H9 (cell line): ENCODE measurements at regions not wholly inside any gene's neighbourhood (a gene's known extent, or its start where the extent isn't known, plus 50 kb on each side); places are given as distances from the start of the nearest gene placed in this dataset.

Experiments used
- DNase-seq: peaks from one replicate; pipeline ENCODE4 v3.0.0-alpha.2; 2017
- H2AFZ ChIP-seq: one replicate; pipeline ENCODE4 v1.6.1; 2013; ENCODE audit warnings: mild to moderate bottlenecking, low read length, control low read depth, moderate library complexity
- H2AK5ac ChIP-seq: 2 replicates; pipeline ENCODE4 v1.6.1; 2013; ENCODE audit warnings: low read length, control low read depth, mixed read lengths; ENCODE audit not compliant: insufficient read length
- H2BK120ac ChIP-seq: one replicate; pipeline ENCODE4 v1.6.1; 2013; ENCODE audit warnings: low read depth, mild to moderate bottlenecking, low read length, control low read depth, inconsistent platforms; ENCODE audit not compliant: poor library complexity, severe bottlenecking
- H2BK12ac ChIP-seq: 2 replicates; pipeline ENCODE4 v1.6.1; 2013; ENCODE audit warnings: low read length, control low read depth, mixed read lengths, low read depth; ENCODE audit not compliant: insufficient read length
- H2BK15ac ChIP-seq: 2 replicates; pipeline ENCODE4 v1.6.1; 2013; ENCODE audit warnings: low read depth, low read length, control low read depth
- H2BK20ac ChIP-seq: one replicate; pipeline ENCODE4 v1.6.1; 2013; ENCODE audit warnings: low read depth, mild to moderate bottlenecking, low read length, control low read depth, inconsistent platforms; ENCODE audit not compliant: poor library complexity, severe bottlenecking
- H2BK5ac ChIP-seq: 2 replicates; pipeline ENCODE4 v1.6.1; 2013; ENCODE audit warnings: low read length, control low read depth, mixed read lengths; ENCODE audit not compliant: insufficient read length
- H3K14ac ChIP-seq: 2 replicates; pipeline ENCODE4 v1.6.1; 2013; ENCODE audit warnings: low read length, control low read depth; ENCODE audit not compliant: insufficient read depth
- H3K18ac ChIP-seq: 2 replicates; pipeline ENCODE4 v1.6.1; 2013; ENCODE audit warnings: low read depth, mild to moderate bottlenecking, mixed read lengths, low read length, control low read depth; ENCODE audit not compliant: insufficient read length
- H3K23ac ChIP-seq: 2 replicates; pipeline ENCODE4 v1.6.1; 2013; ENCODE audit warnings: low read length, control low read depth, mixed read lengths, low read depth; ENCODE audit not compliant: insufficient read length
- H3K23me2 ChIP-seq: 2 replicates; pipeline ENCODE4 v1.6.1; 2013; ENCODE audit warnings: low read depth, mild to moderate bottlenecking, mixed read lengths, low read length, control low read depth; ENCODE audit not compliant: insufficient read length, poor library complexity, severe bottlenecking
- H3K27ac ChIP-seq: 2 replicates; pipeline ENCODE4 v1.5.1; 2013; ENCODE audit warnings: low read length, control low read depth, mixed read lengths, low read depth; ENCODE audit not compliant: insufficient read length
- H3K27me3 ChIP-seq: 2 replicates; pipeline ENCODE4 v1.6.1; 2013; ENCODE audit warnings: low read length, control low read depth, inconsistent platforms; ENCODE audit not compliant: insufficient read depth
- H3K4ac ChIP-seq: 2 replicates; pipeline ENCODE4 v1.6.1; 2013; ENCODE audit warnings: low read depth, mild to moderate bottlenecking, control low read depth, inconsistent platforms, low read length, moderate library complexity
- H3K4me1 ChIP-seq: 2 replicates; pipeline ENCODE4 v1.6.1; 2013; ENCODE audit warnings: low read length, control low read depth, inconsistent platforms; ENCODE audit not compliant: insufficient read depth
- H3K4me2 ChIP-seq: 2 replicates; pipeline ENCODE4 v1.6.1; 2013; ENCODE audit warnings: low read length, control low read depth, mixed read lengths; ENCODE audit not compliant: insufficient read length, insufficient read depth
- H3K56ac ChIP-seq: 2 replicates; pipeline ENCODE4 v1.6.1; 2013; ENCODE audit warnings: low read depth, mild to moderate bottlenecking, mixed read lengths, low read length, control low read depth; ENCODE audit not compliant: insufficient read length
- H3K79me1 ChIP-seq: 2 replicates; pipeline ENCODE4 v1.6.1; 2013; ENCODE audit warnings: low read depth, mild to moderate bottlenecking, moderate library complexity, low read length, control low read depth, inconsistent platforms; ENCODE audit not compliant: insufficient read depth, poor library complexity, severe bottlenecking
- H3K79me2 ChIP-seq: 2 replicates; pipeline ENCODE4 v1.6.1; 2013; ENCODE audit warnings: low read length, control low read depth, inconsistent platforms; ENCODE audit not compliant: insufficient read depth
- H3K9ac ChIP-seq: 2 replicates; pipeline ENCODE4 v1.6.1; 2013; ENCODE audit warnings: low read length, control low read depth, mixed read lengths; ENCODE audit not compliant: insufficient read length; ENCODE audit errors: extremely low read depth
- H3K9me3 ChIP-seq: one replicate; pipeline ENCODE4 v1.6.1; 2013; ENCODE audit warnings: low read depth, low read length, inconsistent platforms; ENCODE audit not compliant: control insufficient read depth
- H3T11ph ChIP-seq: one replicate; pipeline ENCODE4 v1.6.1; 2013; ENCODE audit warnings: mild to moderate bottlenecking, low read length, control low read depth, inconsistent platforms
- H4K20me1 ChIP-seq: one replicate; pipeline ENCODE4 v1.6.1; 2013; ENCODE audit not compliant: control insufficient read depth, insufficient read length, insufficient read depth
- H4K5ac ChIP-seq: 2 replicates; pipeline ENCODE4 v1.6.1; 2013; ENCODE audit warnings: low read depth, mild to moderate bottlenecking, mixed read lengths, low read length, control low read depth; ENCODE audit not compliant: insufficient read length
- H4K8ac ChIP-seq: replicated peaks from 2 replicates; pipeline ENCODE4 v1.6.1; 2013; ENCODE audit warnings: low read length, control low read depth, mixed read lengths, low read depth; ENCODE audit not compliant: insufficient read length
- H4K91ac ChIP-seq: 2 replicates; pipeline ENCODE4 v1.6.1; 2013; ENCODE audit warnings: low read depth, mild to moderate bottlenecking, moderate library complexity, mixed read lengths, low read length, control low read depth; ENCODE audit not compliant: insufficient read length
- H3K27ac Mint-ChIP-seq, 3 experiments: 2 replicates in 2 of 3; 3 replicates in 1 of 3; pipeline ENCODE4 v1.8.0; 2020 to 2021; ENCODE audit warnings: mixed read lengths in 3 of 3, mild to moderate bottlenecking in 1 of 3, moderate library complexity in 1 of 3
- H3K27me3 Mint-ChIP-seq: 2 replicates; pipeline ENCODE4 v1.8.0; 2021; ENCODE audit warnings: low read depth, mild to moderate bottlenecking, moderate library complexity, mixed read lengths
- H3K36me3 Mint-ChIP-seq, 3 experiments: 2 replicates in 2 of 3; 3 replicates in 1 of 3; pipeline ENCODE4 v1.8.0; 2020 to 2021; ENCODE audit warnings: low read depth in 3 of 3, mixed read lengths in 3 of 3; ENCODE audit not compliant: insufficient read depth in 1 of 3
- H3K4me1 Mint-ChIP-seq, 2 experiments: 2 replicates each; pipeline ENCODE4 v1.8.0; 2020; ENCODE audit warnings: mixed read lengths in 2 of 2
- H3K4me3 Mint-ChIP-seq, 2 experiments: 2 replicates in 1 of 2; 3 replicates in 1 of 2; pipeline ENCODE4 v1.8.0; 2020 to 2021; ENCODE audit warnings: mild to moderate bottlenecking in 2 of 2, mixed read lengths in 2 of 2, moderate library complexity in 1 of 2
- H3K9me3 Mint-ChIP-seq, 2 experiments: 2 replicates in 1 of 2; 3 replicates in 1 of 2; pipeline ENCODE4 v1.8.0; 2020; ENCODE audit warnings: mild to moderate bottlenecking in 2 of 2, mixed read lengths in 2 of 2, moderate library complexity in 1 of 2
- WGBS: extraction: QIAGEN DNeasy Blood & Tissue Kit; methylation state at CpG from one replicate; pipeline ENCODE4 v1.1.7; 2013; ENCODE audit warnings: missing lambda C conversion rate, low lambda C conversion rate, mixed read lengths; ENCODE audit not compliant: insufficient read length; ENCODE audit errors: extremely low coverage; 5-methylcytosine and 5-hydroxymethylcytosine counted together
- TF ChIP-seq, protein P1 (sequence below): fragments of 200-600 bp; sonication (generic); conservative IDR thresholded peaks from 3 replicates; pipeline ENCODE4 v1.8.0; 2021; ENCODE audit warnings: antibody characterized with exemption, mild to moderate bottlenecking

- Histone ChIP-seq H3K27ac (no peak overlapping the region), H2BK15ac (no peak overlapping the region), H2BK5ac (no peak overlapping the region), H4K91ac (no peak overlapping the region), H3T11ph (no peak overlapping the region), H3K9ac (no peak overlapping the region), H3K14ac (no peak overlapping the region), H3K27me3 (no peaks in the 10 kb centered on the region), H2BK20ac (no peak overlapping the region), H3K79me2 (no peaks in the 10 kb centered on the region), H4K20me1 (no peaks in the 10 kb centered on the region), H3K9me3 (no peaks in the 10 kb centered on the region), H2AK5ac (no peak overlapping the region), H3K79me1 (no peaks in the 10 kb centered on the region), H3K4me2 (no peak overlapping the region), H3K4ac (no peak overlapping the region), H3K56ac (no peak overlapping the region), H3K18ac (no peak overlapping the region), H2AFZ (no peak overlapping the region), H2BK120ac (no peak overlapping the region), H2BK12ac (no peak overlapping the region), H4K8ac (no peak overlapping the region), H3K23me2 (peaks cover 2% of the 10 kb centered on the region), H3K23ac (no peak overlapping the region), H3K4me1 (no peaks in the 10 kb centered on the region), H4K5ac (no peak overlapping the region)
- no peaks in the 10 kb centered on the region; the same call in 1 of the 2 replicates for H3K27me3 Mint-ChIP-seq
- no peaks in the 10 kb centered on the region; a peak in 1 of 7 replicates for H3K36me3 Mint-ChIP-seq
- no peaks in the 10 kb centered on the region for H3K4me1 Mint-ChIP-seq
- H3K4me3 Mint-ChIP-seq = no peak overlapping the region
- H3K9me3 Mint-ChIP-seq = no peaks in the 10 kb centered on the region; a peak in 1 of 5 replicates
- no peak for DNase-seq
- TF ChIP-seq, protein P1, sequence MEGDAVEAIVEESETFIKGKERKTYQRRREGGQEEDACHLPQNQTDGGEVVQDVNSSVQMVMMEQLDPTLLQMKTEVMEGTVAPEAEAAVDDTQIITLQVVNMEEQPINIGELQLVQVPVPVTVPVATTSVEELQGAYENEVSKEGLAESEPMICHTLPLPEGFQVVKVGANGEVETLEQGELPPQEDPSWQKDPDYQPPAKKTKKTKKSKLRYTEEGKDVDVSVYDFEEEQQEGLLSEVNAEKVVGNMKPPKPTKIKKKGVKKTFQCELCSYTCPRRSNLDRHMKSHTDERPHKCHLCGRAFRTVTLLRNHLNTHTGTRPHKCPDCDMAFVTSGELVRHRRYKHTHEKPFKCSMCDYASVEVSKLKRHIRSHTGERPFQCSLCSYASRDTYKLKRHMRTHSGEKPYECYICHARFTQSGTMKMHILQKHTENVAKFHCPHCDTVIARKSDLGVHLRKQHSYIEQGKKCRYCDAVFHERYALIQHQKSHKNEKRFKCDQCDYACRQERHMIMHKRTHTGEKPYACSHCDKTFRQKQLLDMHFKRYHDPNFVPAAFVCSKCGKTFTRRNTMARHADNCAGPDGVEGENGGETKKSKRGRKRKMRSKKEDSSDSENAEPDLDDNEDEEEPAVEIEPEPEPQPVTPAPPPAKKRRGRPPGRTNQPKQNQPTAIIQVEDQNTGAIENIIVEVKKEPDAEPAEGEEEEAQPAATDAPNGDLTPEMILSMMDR = no peak
- WGBS = no CpG with 5 or more reads among the region's 4 CpGs
- no peak overlapping the region for H3K27ac Mint-ChIP-seq
Observed at GRCh38 chr10:129106314-129106713, 360.7 kb upstream of the MGMT start.
